ENCODE measurements at regions not wholly inside any gene's neighbourhood (a gene's known extent, or its start where the extent isn't known, plus 50 kb on each side); places are given as distances from the start of the nearest gene placed in this dataset.

- TF ChIP-seq FOS (IDR thresholded peaks at IDR 0.05; ENCODE audit: borderline replicate concordance, extremely low read depth, insufficient read length) (no peak), GABPA (IDR thresholded peaks at IDR 0.05; ENCODE audit: low read depth) (no peak), SP1 (IDR thresholded peaks at IDR 0.05; ENCODE audit: low read depth, low read length) (no peak), SIN3A (IDR thresholded peaks at IDR 0.05; ENCODE audit: low read depth, low read length) (no peak), CTCF (IDR thresholded peaks at IDR 0.05 in 2 of 3, conservative IDR thresholded peaks at IDR 0.05 in 1 of 3; ENCODE audit: control insufficient read depth in 2 of 3, extremely low read depth in 1 of 3, insufficient read depth in 1 of 3, low read depth in 3 of 3, low read length in 3 of 3) (no peak)
Measured at GRCh38 chr5:142521706-142522105, 164.2 kb downstream of the FGF1 start.

Data from GM12878 (cell line).